Mesenchymal stem cell (in vitro differentiated cells and primary cell): ENCODE measurements at regions not wholly inside any gene's neighbourhood (a gene's known extent, or its start where the extent isn't known, plus 50 kb on each side); places are given as distances from the start of the nearest gene placed in this dataset.

Experiments used
- DNase-seq: peaks from one replicate; pipeline ENCODE4 v3.0.0-alpha.2; 2013
- H2AFZ ChIP-seq: one replicate; pipeline ENCODE4 v1.6.1; 2013; ENCODE audit warnings: low read depth, mild to moderate bottlenecking, control low read depth, inconsistent platforms, low read length, moderate library complexity
- H2AK5ac ChIP-seq: 2 replicates; pipeline ENCODE4 v1.6.1; 2013; ENCODE audit warnings: low read length, moderate library complexity, mild to moderate bottlenecking, inconsistent platforms; ENCODE audit not compliant: severe bottlenecking
- H2BK120ac ChIP-seq: one replicate; pipeline ENCODE4 v1.6.1; 2013; ENCODE audit warnings: low read depth, mild to moderate bottlenecking, inconsistent platforms, low read length, moderate library complexity
- H2BK12ac ChIP-seq, 2 experiments: one replicate each; pipeline ENCODE4 v1.6.1; 2013; ENCODE audit warnings: inconsistent platforms in 2 of 2, low read length in 2 of 2, mild to moderate bottlenecking in 2 of 2, moderate library complexity in 2 of 2, control low read depth in 1 of 2
- H2BK15ac ChIP-seq: one replicate; pipeline ENCODE4 v1.6.1; 2013; ENCODE audit warnings: mild to moderate bottlenecking, low read depth, inconsistent platforms; ENCODE audit not compliant: poor library complexity, severe bottlenecking
- H2BK5ac ChIP-seq: 2 replicates; pipeline ENCODE4 v1.6.1; 2013; ENCODE audit warnings: low read depth, mild to moderate bottlenecking, low read length, control low read depth, inconsistent platforms; ENCODE audit not compliant: poor library complexity, severe bottlenecking
- H3K14ac ChIP-seq, 2 experiments: one replicate each; pipeline ENCODE4 v1.6.1; 2013; ENCODE audit warnings: inconsistent platforms in 2 of 2, low read length in 2 of 2, control low read depth in 1 of 2, mild to moderate bottlenecking in 1 of 2, moderate library complexity in 1 of 2
- H3K18ac ChIP-seq, 2 experiments: one replicate each; pipeline ENCODE4 v1.6.1; 2013; ENCODE audit warnings: inconsistent platforms in 2 of 2, low read length in 2 of 2, control low read depth in 1 of 2, low read depth in 1 of 2, mild to moderate bottlenecking in 1 of 2
- H3K23ac ChIP-seq, 2 experiments: one replicate each; pipeline ENCODE4 v1.6.1; 2013; ENCODE audit warnings: inconsistent platforms in 2 of 2, low read length in 2 of 2, mild to moderate bottlenecking in 2 of 2, moderate library complexity in 2 of 2, control low read depth in 1 of 2
- H3K27ac ChIP-seq: 2 replicates; pipeline ENCODE4 v1.5.1; 2013; ENCODE audit warnings: mild to moderate bottlenecking, moderate library complexity, low read length, control low read depth, inconsistent platforms; ENCODE audit not compliant: poor library complexity, severe bottlenecking
- H3K27me3 ChIP-seq, 2 experiments: 2 replicates each; pipeline versions ENCODE4 v1.6.1 to v1.7.0; 2013; ENCODE audit warnings: low read length in 2 of 2, mild to moderate bottlenecking in 2 of 2, moderate library complexity in 2 of 2, control low read depth in 1 of 2, inconsistent platforms in 1 of 2; ENCODE audit not compliant: control insufficient read depth in 1 of 2, insufficient read depth in 1 of 2
- H3K36me3 ChIP-seq, 2 experiments: 2 replicates each; pipeline versions ENCODE4 v1.6.1 to v1.7.0; 2013; ENCODE audit warnings: low read length in 2 of 2, control low read depth in 1 of 2, inconsistent platforms in 1 of 2, low read depth in 1 of 2, mild to moderate bottlenecking in 1 of 2; ENCODE audit not compliant: insufficient read depth in 2 of 2, control insufficient read depth in 1 of 2
- H3K4ac ChIP-seq, 2 experiments: one replicate each; pipeline ENCODE4 v1.6.1; 2013; ENCODE audit warnings: inconsistent platforms in 2 of 2, low read length in 2 of 2, mild to moderate bottlenecking in 2 of 2, moderate library complexity in 2 of 2, control low read depth in 1 of 2, low read depth in 1 of 2
- H3K4me1 ChIP-seq: 2 replicates; pipeline ENCODE4 v1.6.1; 2013; ENCODE audit warnings: low read depth, low read length, control low read depth; ENCODE audit not compliant: control insufficient read depth, insufficient read depth
- H3K4me2 ChIP-seq: 2 replicates; pipeline ENCODE4 v1.6.1; 2013; ENCODE audit warnings: low read length, mild to moderate bottlenecking, inconsistent platforms; ENCODE audit not compliant: poor library complexity, severe bottlenecking
- H3K4me3 ChIP-seq, 2 experiments: 2 replicates each; pipeline versions ENCODE4 v1.5.1 to v1.7.0; 2013; ENCODE audit warnings: low read length in 2 of 2, mild to moderate bottlenecking in 2 of 2, control low read depth in 1 of 2, low read depth in 1 of 2; ENCODE audit not compliant: insufficient read depth in 1 of 2
- H3K79me1 ChIP-seq: replicated peaks from 2 replicates; pipeline ENCODE4 v1.6.1; 2013; ENCODE audit warnings: mild to moderate bottlenecking, control low read depth, low read length, inconsistent platforms; ENCODE audit not compliant: poor library complexity, severe bottlenecking
- H3K9ac ChIP-seq: 2 replicates; pipeline ENCODE4 v1.7.0; 2013; ENCODE audit warnings: mild to moderate bottlenecking, low read length, moderate library complexity
- H3K9me3 ChIP-seq: 2 replicates; pipeline ENCODE4 v1.7.0; 2013; ENCODE audit warnings: mild to moderate bottlenecking, low read length; ENCODE audit not compliant: control insufficient read depth
- H4K8ac ChIP-seq: one replicate; pipeline ENCODE4 v1.6.1; 2013; ENCODE audit warnings: inconsistent platforms, mild to moderate bottlenecking, low read length, moderate library complexity
- H4K91ac ChIP-seq: one replicate; pipeline ENCODE4 v1.6.1; 2013; ENCODE audit warnings: mild to moderate bottlenecking, low read length, inconsistent platforms
- WGBS: methylation state at CpG from one replicate; pipeline ENCODE4 v1.1.7; 2013; ENCODE audit warnings: mixed read lengths; 5-methylcytosine and 5-hydroxymethylcytosine counted together

- no peak overlapping the region for H4K91ac ChIP-seq
- no peaks in the 10 kb centered on the region for H3K36me3 ChIP-seq
- H3K18ac ChIP-seq: no peak overlapping the region
- H2BK120ac ChIP-seq: no peak overlapping the region
- no peaks in the 10 kb centered on the region for H3K79me1 ChIP-seq
- H3K14ac ChIP-seq: no peak overlapping the region
- no peak overlapping the region for H2BK15ac ChIP-seq
- 88% methylated on average over 13 of the region's 15 CpGs for WGBS
- H3K9ac ChIP-seq: no peak overlapping the region
- H3K4me2 ChIP-seq: no peak overlapping the region
- H2AK5ac ChIP-seq: no peak overlapping the region
- H3K4me3 ChIP-seq: no peak overlapping the region
- no peak overlapping the region for H4K8ac ChIP-seq
- H3K4ac ChIP-seq: no peak overlapping the region
- no peaks in the 10 kb centered on the region for H3K27me3 ChIP-seq
- no peak overlapping the region for H3K23ac ChIP-seq
- no peaks in the 10 kb centered on the region for H3K4me1 ChIP-seq
- H2BK5ac ChIP-seq: no peak overlapping the region
- H3K9me3 ChIP-seq: peaks cover 5% of the 10 kb centered on the region
- no peak overlapping the region for H3K27ac ChIP-seq
- no peak overlapping the region for H2BK12ac ChIP-seq
- DNase-seq: no peak
- no peak overlapping the region for H2AFZ ChIP-seq
These were observed 140.3 kb upstream of the SOX1 start for GRCh38 chr13:111926501-111927180.

GRCh38 chr13:111927181-111927540, 139.8 kb upstream of the SOX1 start:
- H3K4me1 ChIP-seq: no peaks in the 10 kb centered on the region
- no peak overlapping the region for H2AFZ ChIP-seq
- no peak overlapping the region for H3K27ac ChIP-seq
- H3K9me3 ChIP-seq: peaks cover 5% of the 10 kb centered on the region
- no peak for DNase-seq
- no peaks in the 10 kb centered on the region for H3K36me3 ChIP-seq
- no peak overlapping the region for H2BK12ac ChIP-seq
- H4K91ac ChIP-seq: no peak overlapping the region
- no peak overlapping the region for H3K4me2 ChIP-seq
- no peak overlapping the region for H4K8ac ChIP-seq
- no peak overlapping the region for H3K18ac ChIP-seq
- no peak overlapping the region for H3K23ac ChIP-seq
- no peak overlapping the region for H3K4me3 ChIP-seq
- 93% methylated on average over 10 of the region's 12 CpGs for WGBS
- H3K9ac ChIP-seq: no peak overlapping the region
- no peak overlapping the region for H2BK120ac ChIP-seq
- no peak overlapping the region for H3K4ac ChIP-seq
- no peak overlapping the region for H2BK5ac ChIP-seq
- no peak overlapping the region for H2BK15ac ChIP-seq
- no peaks in the 10 kb centered on the region for H3K79me1 ChIP-seq
- H2AK5ac ChIP-seq: no peak overlapping the region
- H3K14ac ChIP-seq: no peak overlapping the region
- H3K27me3 ChIP-seq: no peaks in the 10 kb centered on the region

- Histone ChIP-seq H3K36me3 (no peaks in the 10 kb centered on the region), H3K27ac (no peak overlapping the region), H3K9ac (no peak overlapping the region), H3K14ac (no peak overlapping the region), H3K18ac (no peak overlapping the region), H3K79me1 (no peaks in the 10 kb centered on the region), H3K23ac (no peak overlapping the region), H2AFZ (no peak overlapping the region), H3K9me3 (peaks cover 5% of the 10 kb centered on the region), H3K4me2 (no peak overlapping the region), H4K8ac (no peak overlapping the region), H3K27me3 (no peaks in the 10 kb centered on the region), H2BK5ac (no peak overlapping the region), H3K4me1 (no peaks in the 10 kb centered on the region), H2BK15ac (no peak overlapping the region), H2AK5ac (no peak overlapping the region), H2BK120ac (no peak overlapping the region), H3K4me3 (no peak overlapping the region), H4K91ac (no peak overlapping the region), H3K4ac (no peak overlapping the region), H2BK12ac (no peak overlapping the region)
- no peak for DNase-seq
- 86% methylated on average over 8 of the region's 8 CpGs for WGBS
These were observed 137.8 kb upstream of the SOX1 start for GRCh38 chr13:111929036-111929616.

GRCh38 chr13:111936267-111936925, 130.6 kb upstream of the SOX1 start:
- WGBS: 85% methylated on average over 3 of the region's 3 CpGs
- Histone ChIP-seq H3K79me1 (no peaks in the 10 kb centered on the region), H3K18ac (no peak overlapping the region), H3K4me1 (no peaks in the 10 kb centered on the region), H2BK120ac (no peak overlapping the region), H2BK12ac (no peak overlapping the region), H3K4ac (no peak overlapping the region), H4K91ac (no peak overlapping the region), H3K9me3 (peaks cover 6% of the 10 kb centered on the region), H2AK5ac (no peak overlapping the region), H2AFZ (no peak overlapping the region), H3K14ac (no peak overlapping the region), H3K27ac (no peak overlapping the region), H3K36me3 (no peaks in the 10 kb centered on the region), H3K27me3 (peaks cover 0 to 3% of the 10 kb centered on the region in 2 experiments), H3K9ac (no peak overlapping the region), H2BK5ac (no peak overlapping the region), H3K4me3 (no peak overlapping the region), H4K8ac (no peak overlapping the region), H3K23ac (no peak overlapping the region), H3K4me2 (no peak overlapping the region), H2BK15ac (peak overlapping the region; percentile 28)
- no peak for DNase-seq
